ENCODE measurements at regions not wholly inside any gene's neighbourhood (a gene's known extent, or its start where the extent isn't known, plus 50 kb on each side); places are given as distances from the start of the nearest gene placed in this dataset.

- dilution Hi-C loops (cut with MboI; ENCODE audit: extremely low pct_ligation_motif_present, low sequenced_read_pairs): no loop called here
- Histone ChIP-seq H3K4me1 (ENCODE audit: control insufficient read depth, extremely low read depth, insufficient read depth, low read length) (no peaks in the 10 kb centered on the region), H3K9me3 (replicated peaks; ENCODE audit: control insufficient read depth, insufficient read depth, low read length) (no peaks in the 10 kb centered on the region), H3K36me3 (ENCODE audit: control insufficient read depth in 2 of 2, extremely low read depth in 1 of 2, insufficient read depth in 2 of 2, low read length in 2 of 2) (no peaks in the 10 kb centered on the region), H3K9me1 (replicated peaks; ENCODE audit: control insufficient read depth, extremely low read depth, insufficient read depth, low read length) (no peaks in the 10 kb centered on the region), H3K4me2 (ENCODE audit: insufficient read depth, low read length) (no peak overlapping the region), H3K27ac (ENCODE audit: insufficient read depth, low read depth, low read length) (no peak overlapping the region), H3K79me2 (ENCODE audit: control insufficient read depth, insufficient read depth, low read length) (no peaks in the 10 kb centered on the region), H3K27me3 (ENCODE audit: control insufficient read depth in 2 of 2, insufficient read depth in 2 of 2, low read length in 2 of 2) (no peaks in the 10 kb centered on the region), H3K4me3 (replicated peaks in 1 of 3; ENCODE audit: insufficient read depth in 1 of 3, low read depth in 1 of 3, low read length in 3 of 3) (no peak overlapping the region), H4K20me1 (replicated peaks; ENCODE audit: control insufficient read depth, extremely low read depth, insufficient read depth, low read length) (no peaks in the 10 kb centered on the region), H3K9ac (replicated peaks; ENCODE audit: extremely low read depth, insufficient read depth, low read length) (no peak overlapping the region), H2AFZ (ENCODE audit: low read depth, low read length) (no peak overlapping the region)
- FAIRE-seq: no peak
- TF ChIP-seq EZH2 (IDR thresholded peaks at IDR 0.05; ENCODE audit: borderline replicate concordance, low read depth, low read length, severe bottlenecking) (no peak), POLR2A (IDR thresholded peaks at IDR 0.05; ENCODE audit: low read depth, low read length) (no peak), GATA2 (IDR thresholded peaks at IDR 0.05; ENCODE audit: insufficient read depth, insufficient read length, low read depth, low read length) (no peak), CTCF (IDR thresholded peaks at IDR 0.05; ENCODE audit: extremely low read depth in 1 of 2, insufficient read depth in 1 of 2, low read depth in 1 of 2, low read length in 2 of 2) (no peak), MAX (IDR thresholded peaks at IDR 0.05; ENCODE audit: insufficient read depth, insufficient read length) (no peak), JUN (IDR thresholded peaks at IDR 0.05; ENCODE audit: borderline replicate concordance, insufficient read depth, insufficient read length, low read depth) (no peak), MYC (IDR thresholded peaks at IDR 0.05; ENCODE audit: low read depth, low read length) (no peak), FOS (IDR thresholded peaks at IDR 0.05; ENCODE audit: borderline replicate concordance, insufficient read depth, low read length) (no peak)
- BruUV-seq (replicated peaks): no TSS peak
- ChIA-PET POLR2A (no interaction called here), CTCF (interaction anchor here (1.1 to 1.6 kb wide), 2 partner anchors 10 to 53 kb away, joined by 3 to 7 read pairs; no protein-coding TSS in a partner anchor)
- intact Hi-C loops (cut with micrococcal nuclease): no loop called here
- DNase-seq (ENCODE audit: low read depth, low spot score): no peak
Measured at GRCh38 chr6:44020664-44021425, 106.4 kb downstream of the MRPL14 start.

All from endothelial cell of umbilical vein (primary cell).